Hepatocyte (in vitro differentiated cells): ENCODE measurements at regions not wholly inside any gene's neighbourhood (a gene's known extent, or its start where the extent isn't known, plus 50 kb on each side); places are given as distances from the start of the nearest gene placed in this dataset.

Experiments used
- CTCF ChIP-seq: fragments of 200-600 bp; sonication (generic); IDR thresholded peaks from 2 replicates; pipeline ENCODE4 v1.5.1; 2016; ENCODE audit warnings: antibody characterized with exemption, mild to moderate bottlenecking; ENCODE audit not compliant: poor library complexity
- EZH2phosphoT487 ChIP-seq: fragments of 200-600 bp; sonication (generic); IDR thresholded peaks from one replicate; pipeline ENCODE4 v1.6.1; 2018; ENCODE audit warnings: antibody characterized with exemption, mild to moderate bottlenecking, low read depth, moderate library complexity; ENCODE audit not compliant: unreplicated experiment, severe bottlenecking

GRCh38 chr11:23947883-23948282, 549.0 kb upstream of the LUZP2 start:
- TF ChIP-seq CTCF (no peak), EZH2phosphoT487 (no peak)
